Heart right ventricle (tissue), 16 donors: ENCODE measurements at regions not wholly inside any gene's neighbourhood (a gene's known extent, or its start where the extent isn't known, plus 50 kb on each side); places are given as distances from the start of the nearest gene placed in this dataset.
"Not testable (repeated sequence)": the region's sequence is repeated elsewhere in the genome, so short reads cannot be mapped to it uniquely, and the experiment has no call there.

ENCODE experiments used
- ATAC-seq, 8 donors: fragments of 200-7000 bp; cut with Tn5 transposase; one replicate each; pipeline ENCODE4 v1.9.1; 2020; ENCODE audit warnings: mild to moderate bottlenecking in 8 of 8, moderate library complexity in 8 of 8, moderate number of reproducible peaks in 1 of 8
- DNase-seq, 2 donors: peaks; one replicate each; pipeline ENCODE4 v3.0.0-alpha.2; 2020
- H3K27ac ChIP-seq, 10 donors: fragments of 200-600 bp; sonication (generic) in 2 of 10; one replicate each; pipeline versions ENCODE4 v1.5.0 to v1.8.0; 2020 to 2022; ENCODE audit warnings: mild to moderate bottlenecking in 3 of 10
- H3K27me3 ChIP-seq, 7 donors: fragments of 200-600 bp; one replicate each; pipeline ENCODE4 v1.8.0; 2021 to 2022; ENCODE audit warnings: mild to moderate bottlenecking in 2 of 7
- H3K36me3 ChIP-seq, 9 donors: fragments of 200-600 bp; sonication (generic) in 1 of 9; one replicate each; pipeline versions ENCODE4 v1.5.0 to v1.8.0; 2020 to 2022; ENCODE audit warnings: mild to moderate bottlenecking in 2 of 9
- H3K4me1 ChIP-seq, 9 donors: fragments of 200-600 bp; sonication (generic) in 1 of 9; one replicate each; pipeline versions ENCODE4 v1.5.0 to v1.8.0; 2020 to 2022; ENCODE audit warnings: mild to moderate bottlenecking in 4 of 9
- H3K4me3 ChIP-seq, 10 donors: fragments of 200-600 bp; sonication (generic) in 2 of 10; one replicate each; pipeline versions ENCODE4 v1.5.0 to v1.8.0; 2020 to 2022; ENCODE audit warnings: mild to moderate bottlenecking in 7 of 10, moderate library complexity in 2 of 10
- H3K9me3 ChIP-seq, 11 donors: fragments of 200-600 bp in 10 of 11; sonication (generic) in 2 of 11; one replicate each; pipeline versions ENCODE4 v1.5.0 to v1.8.0; 2013 to 2022; ENCODE audit warnings: mild to moderate bottlenecking in 2 of 11, control low read depth in 1 of 11, moderate library complexity in 1 of 11
- CTCF ChIP-seq, 9 donors: fragments of 200-600 bp; sonication (generic) in 2 of 9; IDR thresholded peaks; one replicate each; pipeline versions ENCODE4 v1.5.0 to v1.8.0; 2021 to 2022; ENCODE audit warnings: antibody characterized with exemption in 9 of 9, mild to moderate bottlenecking in 5 of 9, moderate library complexity in 1 of 9
- WGBS, 2 donors: extraction: QIAGEN DNeasy Blood & Tissue Kit; methylation state at CpG; one replicate each; pipeline ENCODE4 v1.1.7; 2013; ENCODE audit warnings: inconsistent platforms in 1 of 2; 5-methylcytosine and 5-hydroxymethylcytosine counted together
- intact Hi-C, 10 donors: fragments of 100-400 bp; cut with DNase I; formaldehyde crosslinking; loops; one replicate each; pipeline versions ENCODE4 v1.11.1 to v1.14.2; 2022
- donor health status: Arrhythmogenic right ventricular cardiomyopathy.
- donor health status: ischemic (EF 13 %, LVEDD 7.1; RV severe dilation, severe dysfunction).
- donor health status: healthy with polysubstance abuse.
- donor health status: DM: no; HTN: yes; CAD: no.
- donor health status: DM: no; HTN: no; CAD: no.
- donor health status: ischemic (EF 25% LVEDD 6.9; RV normal size, moderate dysfunction).
- donor health status: ischemic (EF 25% LVEDD 5.7; RV mildly dilated, moderate dysfunction).
- donor health status: healthy.
- donor health status: DM: yes; HTN: yes; CAD: no.
- donor health status: Ischemic cardiomyopathy.
- donor health status: ischemic (EF 35%, LVEDD 5.7; RV mildly dilated, moderate dysfunction).
- donor health status: nonischemic (EF 11% LVEDD 7.7; RV severe dilation, severe dysfunction).
- donor health status: DM: yes; HTN: yes; CAD: no.
- donor health status: PGD.
- donor health status: ischemic (EF 29% LVEDD 5.4; RV normal size, mild dysfunction).
- donor health status: nonischemic (EF 23%, LVEDD 6.1; RV moderate dilation, normal function).

- ATAC-seq (no peak), DNase-seq (no peak)
- 52 to 53% methylated on average over 3 of the region's 3 CpGs for WGBS, 2 donors
- Histone ChIP-seq H3K27me3 (no peaks in the 10 kb centered on the region), H3K9me3 (no peaks in the 10 kb centered on the region), H3K36me3 (no peaks in the 10 kb centered on the region), H3K4me3 (no peak overlapping the region), H3K27ac (no peak overlapping the region), H3K4me1 (no peaks in the 10 kb centered on the region)
- no peak for TF ChIP-seq CTCF (IDR thresholded peaks at IDR 0.05)
- intact Hi-C loops: no loop called here
These were observed 1646.8 kb upstream of the TMEFF2 start for GRCh38 chr2:193841384-193842150.

- no peaks in the 10 kb centered on the region for H3K27me3 ChIP-seq
- H3K27ac ChIP-seq: no peak overlapping the region
- no peaks in the 10 kb centered on the region for H3K36me3 ChIP-seq
- H3K4me1 ChIP-seq: no peaks in the 10 kb centered on the region
- DNase-seq: no peak
- H3K9me3 ChIP-seq: peaks cover 0 to 9% (median 0%) of the 10 kb centered on the region in 11 donors
- ATAC-seq: no peak
- no peak for TF ChIP-seq CTCF (IDR thresholded peaks at IDR 0.05)
- intact Hi-C loops: no loop called here
- no peak overlapping the region for H3K4me3 ChIP-seq
These were observed 1642.5 kb upstream of the TMEFF2 start for GRCh38 chr2:193837111-193837738.

- DNase-seq, H3K9me3 ChIP-seq, intact Hi-C loops, H3K27ac ChIP-seq, H3K4me1 ChIP-seq, ATAC-seq, H3K27me3 ChIP-seq, H3K36me3 ChIP-seq, H3K4me3 ChIP-seq: not testable (repeated sequence)
- WGBS, 2 donors: 77 to 81% methylated on average over 15 of the region's 15 CpGs
These were observed 1641.8 kb upstream of the TMEFF2 start for GRCh38 chr2:193836424-193837006.

- WGBS, 2 donors: 22 to 64% methylated on average over 2 of the region's 2 CpGs
- H3K4me3 ChIP-seq, H3K9me3 ChIP-seq, H3K27ac ChIP-seq, H3K27me3 ChIP-seq, DNase-seq, ATAC-seq, intact Hi-C loops, H3K36me3 ChIP-seq, H3K4me1 ChIP-seq: not testable (repeated sequence)
These were observed 1639.2 kb upstream of the TMEFF2 start for GRCh38 chr2:193833895-193834294.

GRCh38 chr2:193824474-193824873 lies 1629.7 kb upstream of the TMEFF2 start:
- Histone ChIP-seq H3K27me3 (no peaks in the 10 kb centered on the region), H3K27ac (no peak overlapping the region), H3K9me3 (peaks cover 0 to 33% (median 4%) of the 10 kb centered on the region in 11 donors), H3K36me3 (no peaks in the 10 kb centered on the region), H3K4me3 (no peak overlapping the region), H3K4me1 (no peaks in the 10 kb centered on the region)
- no peak for TF ChIP-seq CTCF (IDR thresholded peaks at IDR 0.05)
- DNase-seq (no peak), ATAC-seq (no peak)
- 54 to 55% methylated on average over 1 of the region's 1 CpG for WGBS, 2 donors
- intact Hi-C loops: loop anchor here in 1 of 10 donors (2.0 kb wide), 1 partner anchor 14 kb away; no protein-coding TSS in a partner anchor
